ENCODE measurements at regions not wholly inside any gene's neighbourhood (a gene's known extent, or its start where the extent isn't known, plus 50 kb on each side); places are given as distances from the start of the nearest gene placed in this dataset.

- Histone ChIP-seq H3K4me1 (ENCODE audit: control insufficient read depth, extremely low read depth, insufficient read depth, low read length) (no peaks in the 10 kb centered on the region), H3K79me2 (ENCODE audit: control insufficient read depth, insufficient read depth, low read length) (no peaks in the 10 kb centered on the region), H3K9me1 (ENCODE audit: control insufficient read depth, extremely low read depth, insufficient read depth, low read length) (no peaks in the 10 kb centered on the region), H3K9me3 (ENCODE audit: control insufficient read depth, low read depth, low read length) (no peaks in the 10 kb centered on the region), H4K20me1 (ENCODE audit: control insufficient read depth, extremely low read depth, insufficient read depth, low read length) (no peaks in the 10 kb centered on the region), H3K9ac (ENCODE audit: control insufficient read depth, extremely low read depth, insufficient read depth, low read length) (no peak overlapping the region), H3K4me3 (ENCODE audit: control insufficient read depth in 2 of 3, extremely low read depth in 1 of 3, insufficient read depth in 2 of 3, low read depth in 1 of 3, low read length in 3 of 3) (no peak overlapping the region), H2AFZ (ENCODE audit: control insufficient read depth, low read length) (no peak overlapping the region), H3K36me3 (ENCODE audit: control insufficient read depth in 2 of 2, extremely low read depth in 1 of 2, insufficient read depth in 2 of 2, low read length in 2 of 2) (no peaks in the 10 kb centered on the region), H3K27me3 (ENCODE audit: control insufficient read depth, extremely low read depth, insufficient read depth, low read length) (no peaks in the 10 kb centered on the region), H3K4me2 (ENCODE audit: control insufficient read depth, extremely low read depth, insufficient read depth, low read depth, low read length) (no peak overlapping the region), H3K27ac (ENCODE audit: control insufficient read depth, insufficient read depth, low read length) (no peak overlapping the region)
- DNase-seq (ENCODE audit: low read depth, low spot score), result no peak
- dilution Hi-C loops (cut with MboI; ENCODE audit: extremely low pct_ligation_motif_present, low sequenced_read_pairs), result no loop called here
- TF ChIP-seq, protein P1, sequence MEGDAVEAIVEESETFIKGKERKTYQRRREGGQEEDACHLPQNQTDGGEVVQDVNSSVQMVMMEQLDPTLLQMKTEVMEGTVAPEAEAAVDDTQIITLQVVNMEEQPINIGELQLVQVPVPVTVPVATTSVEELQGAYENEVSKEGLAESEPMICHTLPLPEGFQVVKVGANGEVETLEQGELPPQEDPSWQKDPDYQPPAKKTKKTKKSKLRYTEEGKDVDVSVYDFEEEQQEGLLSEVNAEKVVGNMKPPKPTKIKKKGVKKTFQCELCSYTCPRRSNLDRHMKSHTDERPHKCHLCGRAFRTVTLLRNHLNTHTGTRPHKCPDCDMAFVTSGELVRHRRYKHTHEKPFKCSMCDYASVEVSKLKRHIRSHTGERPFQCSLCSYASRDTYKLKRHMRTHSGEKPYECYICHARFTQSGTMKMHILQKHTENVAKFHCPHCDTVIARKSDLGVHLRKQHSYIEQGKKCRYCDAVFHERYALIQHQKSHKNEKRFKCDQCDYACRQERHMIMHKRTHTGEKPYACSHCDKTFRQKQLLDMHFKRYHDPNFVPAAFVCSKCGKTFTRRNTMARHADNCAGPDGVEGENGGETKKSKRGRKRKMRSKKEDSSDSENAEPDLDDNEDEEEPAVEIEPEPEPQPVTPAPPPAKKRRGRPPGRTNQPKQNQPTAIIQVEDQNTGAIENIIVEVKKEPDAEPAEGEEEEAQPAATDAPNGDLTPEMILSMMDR (optimal IDR thresholded peaks at IDR 0.05 in 1 of 3, IDR thresholded peaks at IDR 0.05 in 1 of 3, conservative IDR thresholded peaks at IDR 0.05 in 1 of 3; ENCODE audit: extremely low read depth in 1 of 3, insufficient read depth in 2 of 3, low read length in 3 of 3), result no peak
- no peak for TF ChIP-seq EZH2 (IDR thresholded peaks at IDR 0.05; ENCODE audit: low read length)
- no peak for FAIRE-seq
Measured at GRCh38 chr6:93917216-93917615, 497.9 kb upstream of the EPHA7 start.

DNA sequence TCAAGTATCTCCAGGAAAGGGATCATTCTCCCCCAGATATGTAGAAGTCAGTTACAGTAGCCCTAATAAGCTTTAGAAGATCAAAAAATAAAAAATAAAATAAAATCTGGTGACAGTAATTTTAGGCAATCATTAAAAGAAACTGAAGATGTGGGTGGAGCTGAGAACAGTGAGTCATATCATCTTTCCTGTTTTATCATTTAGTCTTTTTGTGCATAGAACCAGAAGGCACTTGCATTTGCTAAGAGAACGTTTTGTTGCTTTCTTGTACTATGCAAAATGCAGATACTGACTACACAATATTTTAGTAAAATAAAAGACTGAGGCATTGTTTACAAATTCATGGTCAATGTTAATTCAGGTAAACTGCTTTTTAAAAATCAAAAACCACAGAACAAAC, 497.4 kb upstream of the EPHA7 start:
- Histone ChIP-seq H3K36me3 (ENCODE audit: control insufficient read depth in 2 of 2, extremely low read depth in 1 of 2, insufficient read depth in 2 of 2, low read length in 2 of 2) (no peaks in the 10 kb centered on the region), H3K27me3 (ENCODE audit: control insufficient read depth, extremely low read depth, insufficient read depth, low read length) (no peaks in the 10 kb centered on the region), H4K20me1 (ENCODE audit: control insufficient read depth, extremely low read depth, insufficient read depth, low read length) (no peaks in the 10 kb centered on the region), H3K79me2 (ENCODE audit: control insufficient read depth, insufficient read depth, low read length) (no peaks in the 10 kb centered on the region), H2AFZ (ENCODE audit: control insufficient read depth, low read length) (no peak overlapping the region), H3K4me1 (ENCODE audit: control insufficient read depth, extremely low read depth, insufficient read depth, low read length) (no peaks in the 10 kb centered on the region), H3K9me1 (ENCODE audit: control insufficient read depth, extremely low read depth, insufficient read depth, low read length) (no peaks in the 10 kb centered on the region), H3K9me3 (ENCODE audit: control insufficient read depth, low read depth, low read length) (no peaks in the 10 kb centered on the region), H3K4me3 (ENCODE audit: control insufficient read depth in 2 of 3, extremely low read depth in 1 of 3, insufficient read depth in 2 of 3, low read depth in 1 of 3, low read length in 3 of 3) (no peak overlapping the region), H3K27ac (ENCODE audit: control insufficient read depth, insufficient read depth, low read length) (no peak overlapping the region), H3K9ac (ENCODE audit: control insufficient read depth, extremely low read depth, insufficient read depth, low read length) (no peak overlapping the region), H3K4me2 (ENCODE audit: control insufficient read depth, extremely low read depth, insufficient read depth, low read depth, low read length) (no peak overlapping the region)
- TF ChIP-seq, protein P1 (optimal IDR thresholded peaks at IDR 0.05 in 1 of 3, IDR thresholded peaks at IDR 0.05 in 1 of 3, conservative IDR thresholded peaks at IDR 0.05 in 1 of 3; ENCODE audit: extremely low read depth in 1 of 3, insufficient read depth in 2 of 3, low read length in 3 of 3), result no peak
- no peak for TF ChIP-seq EZH2 (IDR thresholded peaks at IDR 0.05; ENCODE audit: low read length)
- dilution Hi-C loops (cut with MboI; ENCODE audit: extremely low pct_ligation_motif_present, low sequenced_read_pairs), result no loop called here
- DNase-seq (ENCODE audit: low read depth, low spot score) (no peak), FAIRE-seq (no peak)
